Inflammatory macrophage treated with lipopolysaccharide for 1 hour (primary cell): ENCODE measurements at regions not wholly inside any gene's neighbourhood (a gene's known extent, or its start where the extent isn't known, plus 50 kb on each side); places are given as distances from the start of the nearest gene placed in this dataset.
A peak's percentile ranks its signal among the peaks of the same experiment; 100 is the strongest.
"Not testable (repeated sequence)": the region's sequence is repeated elsewhere in the genome, so short reads cannot be mapped to it uniquely, and the experiment has no call there.

Source experiments
- DNase-seq, 2 donors: peaks; one replicate each; pipeline ENCODE4 v3.0.0-alpha.2; 2020 to 2022

GRCh38 chr5:172525307-172525995, 71.1 kb upstream of the SH3PXD2B start:
- DNase-seq, result no peak

GRCh38 chr5:172524573-172525021, 70.3 kb upstream of the SH3PXD2B start:
- DNase-seq, result no peak

- DNase-seq, result no peak
Measured at GRCh38 chr5:172523146-172523745, 68.9 kb upstream of the SH3PXD2B start.

- no peak for DNase-seq
Measured at GRCh38 chr5:172521338-172521932, 67.1 kb upstream of the SH3PXD2B start.

GRCh38 chr5:172511952-172512351, 57.6 kb upstream of the SH3PXD2B start:
- DNase-seq, result no peak

GRCh38 chr5:172509405-172509781, 55.1 kb upstream of the SH3PXD2B start:
- DNase-seq, result no peak

GRCh38 chr5:172508471-172509404, 54.4 kb upstream of the SH3PXD2B start:
- DNase-seq, result no peak

- not testable (repeated sequence) for DNase-seq
Measured at GRCh38 chr5:172507485-172507884, 53.2 kb upstream of the SH3PXD2B start.

- DNase-seq, result no peak
Measured at GRCh38 chr5:172506921-172507320, 52.6 kb upstream of the SH3PXD2B start.

GRCh38 chr5:172506251-172506650, 51.9 kb upstream of the SH3PXD2B start:
- DNase-seq, result no peak

GRCh38 chr5:172505845-172506244, 51.5 kb upstream of the SH3PXD2B start:
- no peak for DNase-seq

GRCh38 chr5:172505403-172505759, 51.1 kb upstream of the SH3PXD2B start:
- DNase-seq, result no peak

GRCh38 chr5:172504701-172505402, 50.5 kb upstream of the SH3PXD2B start:
- DNase-seq, result no peak

- DNase-seq, result peak; percentile 42 to 64
Measured at GRCh38 chr5:172503925-172504700, 49.8 kb upstream of the SH3PXD2B start.
